ENCODE measurements at regions not wholly inside any gene's neighbourhood (a gene's known extent, or its start where the extent isn't known, plus 50 kb on each side); places are given as distances from the start of the nearest gene placed in this dataset.

DNA sequence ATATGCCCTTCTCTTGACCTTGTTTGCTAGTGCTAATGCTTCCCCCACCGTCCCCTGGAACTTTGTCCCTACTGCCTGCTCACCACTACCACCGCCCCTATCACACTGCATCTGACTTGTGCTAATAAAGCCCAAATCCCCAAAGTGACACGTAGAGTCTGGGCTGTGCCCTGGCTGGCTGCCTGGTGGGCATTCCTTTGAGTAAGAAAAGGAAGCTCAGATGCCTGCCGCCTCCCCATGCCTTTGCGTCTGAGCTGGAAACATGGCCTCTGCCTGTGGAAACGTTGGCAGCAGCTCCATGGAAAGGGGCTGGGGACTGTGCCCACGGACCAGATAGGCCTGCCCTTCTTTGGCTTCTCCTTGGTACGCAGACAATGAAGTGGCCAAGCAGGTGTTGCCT, 138.3 kb downstream of the CYP26A1 start:
- TF ChIP-seq, protein P1, sequence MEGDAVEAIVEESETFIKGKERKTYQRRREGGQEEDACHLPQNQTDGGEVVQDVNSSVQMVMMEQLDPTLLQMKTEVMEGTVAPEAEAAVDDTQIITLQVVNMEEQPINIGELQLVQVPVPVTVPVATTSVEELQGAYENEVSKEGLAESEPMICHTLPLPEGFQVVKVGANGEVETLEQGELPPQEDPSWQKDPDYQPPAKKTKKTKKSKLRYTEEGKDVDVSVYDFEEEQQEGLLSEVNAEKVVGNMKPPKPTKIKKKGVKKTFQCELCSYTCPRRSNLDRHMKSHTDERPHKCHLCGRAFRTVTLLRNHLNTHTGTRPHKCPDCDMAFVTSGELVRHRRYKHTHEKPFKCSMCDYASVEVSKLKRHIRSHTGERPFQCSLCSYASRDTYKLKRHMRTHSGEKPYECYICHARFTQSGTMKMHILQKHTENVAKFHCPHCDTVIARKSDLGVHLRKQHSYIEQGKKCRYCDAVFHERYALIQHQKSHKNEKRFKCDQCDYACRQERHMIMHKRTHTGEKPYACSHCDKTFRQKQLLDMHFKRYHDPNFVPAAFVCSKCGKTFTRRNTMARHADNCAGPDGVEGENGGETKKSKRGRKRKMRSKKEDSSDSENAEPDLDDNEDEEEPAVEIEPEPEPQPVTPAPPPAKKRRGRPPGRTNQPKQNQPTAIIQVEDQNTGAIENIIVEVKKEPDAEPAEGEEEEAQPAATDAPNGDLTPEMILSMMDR (IDR thresholded peaks at IDR 0.05) = no peak
- TF ChIP-seq SMC3 (IDR thresholded peaks at IDR 0.05; ENCODE audit: low read depth, low read length) = no peak
- TF ChIP-seq SIN3A (IDR thresholded peaks at IDR 0.05; ENCODE audit: borderline replicate concordance, low read depth, low read length) = no peak
- TF ChIP-seq EP300 (IDR thresholded peaks at IDR 0.05; ENCODE audit: borderline replicate concordance in 1 of 2, low read depth in 1 of 2, low read length in 1 of 2) = no peak
- no peak for TF ChIP-seq POLR2AphosphoS5 (IDR thresholded peaks at IDR 0.05; ENCODE audit: low read depth, low read length)
- no peak for TF ChIP-seq EZH2phosphoT487 (IDR thresholded peaks at IDR 0.05; ENCODE audit: borderline replicate concordance, low read depth)
- TF ChIP-seq, protein P2, sequence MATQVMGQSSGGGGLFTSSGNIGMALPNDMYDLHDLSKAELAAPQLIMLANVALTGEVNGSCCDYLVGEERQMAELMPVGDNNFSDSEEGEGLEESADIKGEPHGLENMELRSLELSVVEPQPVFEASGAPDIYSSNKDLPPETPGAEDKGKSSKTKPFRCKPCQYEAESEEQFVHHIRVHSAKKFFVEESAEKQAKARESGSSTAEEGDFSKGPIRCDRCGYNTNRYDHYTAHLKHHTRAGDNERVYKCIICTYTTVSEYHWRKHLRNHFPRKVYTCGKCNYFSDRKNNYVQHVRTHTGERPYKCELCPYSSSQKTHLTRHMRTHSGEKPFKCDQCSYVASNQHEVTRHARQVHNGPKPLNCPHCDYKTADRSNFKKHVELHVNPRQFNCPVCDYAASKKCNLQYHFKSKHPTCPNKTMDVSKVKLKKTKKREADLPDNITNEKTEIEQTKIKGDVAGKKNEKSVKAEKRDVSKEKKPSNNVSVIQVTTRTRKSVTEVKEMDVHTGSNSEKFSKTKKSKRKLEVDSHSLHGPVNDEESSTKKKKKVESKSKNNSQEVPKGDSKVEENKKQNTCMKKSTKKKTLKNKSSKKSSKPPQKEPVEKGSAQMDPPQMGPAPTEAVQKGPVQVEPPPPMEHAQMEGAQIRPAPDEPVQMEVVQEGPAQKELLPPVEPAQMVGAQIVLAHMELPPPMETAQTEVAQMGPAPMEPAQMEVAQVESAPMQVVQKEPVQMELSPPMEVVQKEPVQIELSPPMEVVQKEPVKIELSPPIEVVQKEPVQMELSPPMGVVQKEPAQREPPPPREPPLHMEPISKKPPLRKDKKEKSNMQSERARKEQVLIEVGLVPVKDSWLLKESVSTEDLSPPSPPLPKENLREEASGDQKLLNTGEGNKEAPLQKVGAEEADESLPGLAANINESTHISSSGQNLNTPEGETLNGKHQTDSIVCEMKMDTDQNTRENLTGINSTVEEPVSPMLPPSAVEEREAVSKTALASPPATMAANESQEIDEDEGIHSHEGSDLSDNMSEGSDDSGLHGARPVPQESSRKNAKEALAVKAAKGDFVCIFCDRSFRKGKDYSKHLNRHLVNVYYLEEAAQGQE (IDR thresholded peaks at IDR 0.05; ENCODE audit: low read depth, low read length) = no peak
- no peak for TF ChIP-seq NFIC (IDR thresholded peaks at IDR 0.05; ENCODE audit: borderline replicate concordance)
- TF ChIP-seq, protein P3, sequence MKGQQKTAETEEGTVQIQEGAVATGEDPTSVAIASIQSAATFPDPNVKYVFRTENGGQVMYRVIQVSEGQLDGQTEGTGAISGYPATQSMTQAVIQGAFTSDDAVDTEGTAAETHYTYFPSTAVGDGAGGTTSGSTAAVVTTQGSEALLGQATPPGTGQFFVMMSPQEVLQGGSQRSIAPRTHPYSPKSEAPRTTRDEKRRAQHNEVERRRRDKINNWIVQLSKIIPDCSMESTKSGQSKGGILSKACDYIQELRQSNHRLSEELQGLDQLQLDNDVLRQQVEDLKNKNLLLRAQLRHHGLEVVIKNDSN (IDR thresholded peaks at IDR 0.05; ENCODE audit: borderline replicate concordance, low read depth) = no peak
- TF ChIP-seq, protein P4, sequence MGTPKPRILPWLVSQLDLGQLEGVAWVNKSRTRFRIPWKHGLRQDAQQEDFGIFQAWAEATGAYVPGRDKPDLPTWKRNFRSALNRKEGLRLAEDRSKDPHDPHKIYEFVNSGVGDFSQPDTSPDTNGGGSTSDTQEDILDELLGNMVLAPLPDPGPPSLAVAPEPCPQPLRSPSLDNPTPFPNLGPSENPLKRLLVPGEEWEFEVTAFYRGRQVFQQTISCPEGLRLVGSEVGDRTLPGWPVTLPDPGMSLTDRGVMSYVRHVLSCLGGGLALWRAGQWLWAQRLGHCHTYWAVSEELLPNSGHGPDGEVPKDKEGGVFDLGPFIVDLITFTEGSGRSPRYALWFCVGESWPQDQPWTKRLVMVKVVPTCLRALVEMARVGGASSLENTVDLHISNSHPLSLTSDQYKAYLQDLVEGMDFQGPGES (IDR thresholded peaks at IDR 0.05; ENCODE audit: low read depth, low read length) = no peak
- TF ChIP-seq MXI1 (IDR thresholded peaks at IDR 0.05; ENCODE audit: low read depth, low read length) = no peak
